Posterior vena cava (tissue), 2 donors: ENCODE measurements at regions not wholly inside any gene's neighbourhood (a gene's known extent, or its start where the extent isn't known, plus 50 kb on each side); places are given as distances from the start of the nearest gene placed in this dataset.
"Not testable (repeated sequence)": the region's sequence is repeated elsewhere in the genome, so short reads cannot be mapped to it uniquely, and the experiment has no call there.

Experiments used
- DNase-seq: peaks from one replicate; pipeline ENCODE4 v3.0.0-alpha.2; 2020; ENCODE audit warnings: low spot score
- intact Hi-C, 2 donors: fragments of 100-400 bp; cut with DNase I; formaldehyde crosslinking; loops; one replicate each; pipeline versions ENCODE4 v1.14.1 to v1.14.2; 2022 to 2023
- donor health status: DM: yes; HTN: yes; CAD: no.
- donor health status: DM: yes; HTN: yes; CAD: no.

DNA sequence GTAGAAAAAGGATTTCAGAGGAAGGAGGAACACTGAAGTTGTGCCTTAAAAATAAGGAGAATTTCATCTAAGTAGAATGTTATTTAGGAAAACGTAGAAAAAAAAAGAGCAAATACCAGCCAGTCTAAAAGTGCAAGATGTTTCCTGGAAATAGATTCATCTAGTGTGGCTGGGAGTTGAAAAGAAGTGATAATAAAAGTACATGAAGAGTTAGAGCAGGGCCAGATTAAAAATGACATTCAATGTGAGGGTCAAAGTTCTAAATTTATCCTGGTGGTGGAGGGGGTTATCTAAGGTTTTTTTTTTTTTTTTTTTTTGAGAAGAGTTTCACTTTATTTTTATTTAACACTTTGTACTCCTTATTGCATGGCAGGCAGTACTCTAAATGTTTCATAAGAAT, 289.3 kb downstream of the MDFIC start:
- intact Hi-C loops, result no loop called here
- DNase-seq, result no peak

DNA sequence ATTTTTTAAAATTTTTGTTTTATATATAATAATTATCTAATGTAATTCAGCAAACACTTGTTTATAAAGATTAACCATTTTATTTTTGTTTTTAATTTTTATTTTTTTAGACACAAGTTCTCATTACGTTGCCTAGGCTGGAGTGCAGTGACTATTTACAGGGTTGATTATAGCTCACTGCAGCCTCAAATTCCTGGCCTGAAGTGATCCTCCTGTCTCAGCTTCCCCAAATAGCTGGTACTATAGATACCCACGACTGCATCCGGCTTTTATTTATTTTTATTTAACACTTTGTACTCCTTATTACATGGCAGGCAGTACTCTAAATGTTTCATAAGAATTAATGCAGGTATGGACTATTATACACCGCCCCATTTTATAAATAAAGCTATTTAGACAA, 288.7 kb downstream of the MDFIC start:
- intact Hi-C loops, result no loop called here
- DNase-seq, result no peak

DNA sequence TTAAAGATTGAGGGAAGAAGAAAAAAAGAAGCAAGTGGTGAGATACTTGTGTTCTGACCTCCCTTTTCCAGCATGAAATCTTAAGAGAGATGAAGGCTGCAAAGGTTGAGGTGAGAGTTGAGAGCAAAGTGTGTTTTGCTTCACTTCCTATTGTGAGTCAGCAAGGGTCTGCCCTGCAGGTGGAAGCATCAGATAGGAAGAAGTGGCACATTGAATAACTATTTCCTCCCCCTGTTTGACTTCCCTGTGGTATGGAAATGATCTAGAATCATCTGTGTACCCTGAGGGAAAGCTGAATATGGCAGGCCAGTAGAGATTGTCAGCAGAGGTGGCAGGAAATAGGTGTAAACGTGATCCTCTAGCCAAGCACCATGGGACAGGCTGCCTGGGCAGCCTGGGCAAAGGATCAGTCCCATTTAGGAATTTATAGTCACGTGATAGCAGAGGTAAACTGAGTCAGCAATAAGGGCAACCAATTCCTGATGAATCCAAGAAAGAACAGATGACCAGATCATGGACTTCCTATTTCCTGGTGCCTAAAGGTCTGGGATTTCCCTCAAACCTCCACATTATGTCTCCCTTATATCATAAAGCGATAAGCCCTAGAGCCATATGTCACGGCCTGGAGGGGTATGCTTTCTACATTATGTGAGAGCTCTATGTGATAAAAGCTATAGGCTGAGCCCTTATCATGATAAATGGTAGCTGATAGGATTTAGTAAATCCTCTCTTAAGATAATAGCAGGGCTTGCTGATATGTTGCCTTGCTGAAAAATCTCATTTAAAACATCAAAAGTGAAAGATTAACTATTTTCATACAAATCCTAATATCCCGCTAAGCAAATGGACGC, 287.0 kb downstream of the MDFIC start:
- intact Hi-C loops, result no loop called here
- no peak for DNase-seq

GRCh38 chr7:115206374-115206773, 284.5 kb downstream of the MDFIC start:
- intact Hi-C loops, DNase-seq: not testable (repeated sequence)

GRCh38 chr7:115198143-115198542, 276.2 kb downstream of the MDFIC start:
- DNase-seq, result no peak
- intact Hi-C loops, result no loop called here

DNA sequence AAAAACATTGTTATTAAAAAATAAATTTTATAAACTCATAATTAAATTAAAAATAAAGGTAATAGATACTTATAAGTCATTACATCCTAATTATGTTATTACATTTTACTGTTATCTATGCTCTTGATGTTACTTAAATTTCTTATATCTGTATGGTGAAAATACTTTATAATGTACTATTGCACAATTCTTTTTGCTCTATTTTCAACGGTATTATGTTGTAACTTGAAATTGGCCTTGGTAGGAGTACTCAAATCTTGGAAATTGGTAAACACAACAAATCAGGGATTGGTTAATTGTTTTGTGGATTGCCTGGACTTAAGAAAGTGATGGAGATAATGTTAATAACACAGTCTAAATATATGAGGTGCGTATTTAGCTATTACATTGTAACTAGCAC, 273.3 kb downstream of the MDFIC start:
- intact Hi-C loops, result no loop called here
- no peak for DNase-seq

DNA sequence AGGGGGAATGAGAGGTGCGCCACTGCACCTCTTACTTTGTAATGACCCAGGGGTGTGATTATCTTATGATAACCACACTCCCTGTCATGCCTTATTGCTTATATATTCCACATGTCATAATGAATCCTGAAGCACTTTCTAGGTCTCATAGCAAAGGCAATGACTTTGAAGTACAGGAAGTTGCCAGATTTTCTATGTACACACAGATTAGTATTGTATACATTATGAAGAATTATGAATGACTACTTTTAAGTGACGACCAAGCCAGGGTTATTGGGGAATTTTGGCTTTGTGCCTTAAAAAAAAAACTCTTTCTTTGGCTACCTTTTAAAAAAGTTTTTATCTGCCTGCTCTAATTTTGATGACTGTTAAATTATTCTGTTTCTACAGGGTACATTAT, 269.6 kb downstream of the MDFIC start:
- DNase-seq, result no peak
- intact Hi-C loops, result no loop called here

DNA sequence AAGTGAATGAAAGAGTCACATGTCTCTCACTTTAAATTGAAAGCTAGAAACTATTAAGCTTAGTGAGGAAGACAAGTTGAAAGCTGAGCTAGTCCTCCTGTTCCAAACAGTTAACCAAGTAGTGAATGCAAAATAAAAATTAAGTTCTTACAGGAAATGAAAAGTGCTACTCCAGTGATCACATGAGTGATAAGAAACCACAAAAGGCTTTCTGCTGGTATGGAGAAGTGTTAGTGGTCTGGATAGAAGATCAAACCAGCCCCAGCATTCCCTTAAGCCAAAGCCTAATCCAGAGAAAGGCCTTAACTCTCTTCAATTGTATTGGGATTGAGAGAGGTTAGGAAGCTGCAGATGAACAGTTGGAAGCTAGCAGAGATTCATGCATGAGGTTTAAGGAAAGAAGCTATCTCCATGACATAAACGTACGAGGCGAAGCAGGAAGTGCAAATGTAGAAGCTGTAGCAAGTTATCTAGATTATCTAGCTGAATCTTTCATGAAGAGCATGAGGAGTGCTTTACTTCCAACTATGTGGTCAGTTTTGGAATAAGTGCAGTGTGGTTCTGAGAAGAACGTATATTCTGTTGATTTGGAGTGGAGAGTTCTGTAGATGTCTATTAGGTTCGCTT, 261.6 kb downstream of the MDFIC start:
- no peak for DNase-seq
- intact Hi-C loops, result no loop called here

DNA sequence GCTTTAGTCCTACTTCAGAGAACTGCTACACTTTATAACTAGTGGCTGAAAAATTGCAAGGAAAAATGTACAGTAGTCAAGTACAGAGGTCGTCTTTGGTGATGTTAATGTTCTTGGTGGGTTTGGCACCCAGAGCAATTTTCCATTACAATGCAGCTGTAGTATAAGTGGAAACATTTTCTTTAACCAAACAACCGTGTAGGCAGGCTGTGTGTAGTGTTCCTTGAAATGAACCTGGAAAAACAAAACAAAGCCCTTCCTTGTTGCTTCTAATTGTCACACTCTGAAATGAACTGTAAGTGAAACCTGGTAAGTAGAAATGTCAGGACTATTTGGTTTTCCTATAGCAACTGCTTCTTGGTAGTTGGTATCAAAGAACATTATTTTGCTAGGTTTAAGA, 256.9 kb downstream of the MDFIC start:
- no peak for DNase-seq
- intact Hi-C loops, result no loop called here

GRCh38 chr7:115177823-115178222, 255.9 kb downstream of the MDFIC start:
- DNase-seq, result no peak
- intact Hi-C loops, result no loop called here

GRCh38 chr7:115177103-115177502, 255.2 kb downstream of the MDFIC start:
- intact Hi-C loops, result no loop called here
- DNase-seq, result no peak

- DNase-seq, intact Hi-C loops: not testable (repeated sequence)
Measured at GRCh38 chr7:115172397-115172796, 250.5 kb downstream of the MDFIC start.

GRCh38 chr7:115153769-115154477, 232.0 kb downstream of the MDFIC start:
- DNase-seq, result no peak
- intact Hi-C loops, result no loop called here

DNA sequence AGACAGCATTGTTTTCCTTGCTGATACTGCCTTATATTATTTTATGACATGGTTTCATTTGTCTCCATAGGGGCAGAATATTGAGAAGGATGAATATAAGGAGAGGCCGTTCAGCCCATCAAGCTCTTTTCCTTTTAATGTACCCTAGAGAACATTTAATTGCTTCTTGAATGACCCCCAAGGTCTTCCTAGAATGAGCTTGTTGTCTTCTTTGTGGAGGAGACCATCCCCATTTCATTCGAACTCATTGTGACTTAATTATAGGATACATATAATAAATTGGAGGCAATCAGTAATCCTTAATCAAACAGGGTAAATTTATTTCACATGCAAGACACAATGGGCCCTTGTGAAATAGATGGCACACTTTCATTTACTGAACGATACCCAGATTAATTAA, 231.3 kb downstream of the MDFIC start:
- DNase-seq, result no peak
- intact Hi-C loops, result no loop called here

DNA sequence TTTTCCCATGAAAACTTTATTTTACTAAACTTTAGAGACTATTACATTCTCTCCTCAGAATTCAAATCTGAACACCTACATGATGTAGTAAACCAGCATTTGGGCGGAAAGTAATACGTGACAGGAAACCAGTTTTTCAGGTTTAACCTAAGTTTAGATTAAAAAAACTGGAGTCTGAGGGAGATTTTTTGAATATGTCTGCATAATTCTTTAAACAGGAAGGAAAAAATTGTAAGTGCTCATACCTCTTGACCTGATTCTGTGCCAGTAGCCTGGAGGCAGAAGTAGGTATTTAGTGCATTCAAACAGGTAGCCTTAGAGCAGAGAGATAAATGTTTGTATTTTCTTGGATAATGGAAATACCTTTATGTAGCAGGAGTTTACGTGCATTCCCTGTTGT, 224.3 kb downstream of the MDFIC start:
- intact Hi-C loops, result no loop called here
- DNase-seq, result no peak

GRCh38 chr7:115145512-115145911, 223.6 kb downstream of the MDFIC start:
- intact Hi-C loops, result no loop called here
- no peak for DNase-seq

DNA sequence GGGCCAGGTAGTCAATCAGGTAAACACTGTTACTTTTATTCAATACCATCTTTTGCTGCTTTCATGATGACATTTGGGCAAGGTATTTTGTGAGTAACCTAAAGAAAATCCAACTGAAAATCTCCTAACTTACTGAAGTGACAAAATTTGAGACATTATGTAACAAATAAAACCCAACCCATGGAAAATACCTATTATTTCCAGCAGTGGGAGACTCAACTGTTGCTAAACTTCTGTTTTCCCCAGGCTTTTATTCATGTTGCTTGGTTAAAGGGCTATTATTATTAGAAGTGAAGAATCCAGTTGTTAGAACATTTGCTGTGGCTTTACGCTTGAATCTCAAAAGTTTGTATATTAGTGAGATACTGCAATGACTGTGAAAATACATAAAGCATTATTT, 215.9 kb downstream of the MDFIC start:
- intact Hi-C loops, result no loop called here
- DNase-seq, result no peak

DNA sequence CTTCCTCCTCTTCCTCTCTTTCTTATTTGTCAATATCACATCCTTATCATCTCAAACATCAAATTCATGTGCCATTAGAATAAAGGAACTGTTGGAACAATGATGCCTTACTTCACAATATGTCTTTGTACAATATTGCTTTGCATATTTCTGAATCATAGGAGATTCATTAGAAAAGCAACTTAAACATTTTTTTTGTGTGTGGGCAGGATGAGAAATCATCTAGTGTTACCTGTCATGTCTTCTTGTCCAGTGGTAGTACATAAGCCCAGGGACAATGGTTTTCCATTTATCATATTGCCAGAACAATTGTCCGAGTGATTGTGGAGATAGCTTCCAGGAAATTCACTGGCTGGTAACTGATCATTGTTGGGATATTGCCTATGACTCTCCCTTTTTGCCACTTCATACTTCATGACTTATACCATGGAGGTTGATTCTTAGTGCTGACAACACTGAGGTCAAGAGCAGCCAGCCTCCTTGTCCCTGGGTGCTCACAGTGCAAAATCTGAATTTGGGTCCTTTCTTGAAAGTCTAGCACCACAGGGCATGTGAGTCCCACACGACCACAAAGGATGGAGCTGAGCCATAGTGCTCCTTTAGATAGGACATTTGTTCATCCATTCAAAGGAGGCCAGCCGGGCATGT, 215.0 kb downstream of the MDFIC start:
- no peak for DNase-seq
- intact Hi-C loops, result no loop called here

DNA sequence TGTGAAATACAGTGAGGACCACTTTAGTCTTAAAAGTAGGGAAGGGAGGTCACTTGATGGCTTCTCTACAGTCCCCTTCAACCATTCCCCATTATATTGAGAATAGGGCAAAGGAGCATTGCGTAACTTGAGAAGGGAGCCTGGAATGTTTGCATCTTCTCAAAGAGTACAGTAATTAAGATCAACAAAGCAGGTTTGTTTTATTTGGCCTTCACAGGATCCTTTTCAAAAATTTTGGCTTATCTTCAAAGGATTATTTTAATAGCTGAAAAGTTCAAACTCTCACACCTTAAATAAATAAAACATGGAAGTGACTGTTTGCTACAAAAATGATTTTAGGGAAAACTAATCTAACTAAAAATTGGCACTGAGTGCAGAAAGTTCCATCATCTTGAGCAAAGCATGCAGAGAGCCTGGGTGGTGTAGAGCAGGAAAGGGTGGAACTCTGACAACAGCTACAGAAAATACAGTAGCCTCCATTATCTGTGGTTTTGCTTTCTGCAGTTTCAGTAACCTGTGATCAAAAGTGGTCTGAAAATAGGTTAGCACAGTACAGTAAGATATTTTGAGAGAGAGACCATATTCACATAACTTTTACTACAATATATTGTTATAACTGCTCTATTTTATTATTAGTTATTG, 214.0 kb downstream of the MDFIC start:
- intact Hi-C loops, result no loop called here
- no peak for DNase-seq

GRCh38 chr7:115135146-115135545, 213.3 kb downstream of the MDFIC start:
- DNase-seq, result no peak
- intact Hi-C loops, result no loop called here
